Right renal pelvis (tissue), 4 donors: ENCODE measurements at regions not wholly inside any gene's neighbourhood (a gene's known extent, or its start where the extent isn't known, plus 50 kb on each side); places are given as distances from the start of the nearest gene placed in this dataset.
"Not testable (repeated sequence)": the region's sequence is repeated elsewhere in the genome, so short reads cannot be mapped to it uniquely, and the experiment has no call there.

ENCODE experiments used
- DNase-seq, 4 donors: peaks; one replicate each; pipeline ENCODE4 v3.0.0-alpha.2; 2013; ENCODE audit warnings: low read depth in 4 of 4, low spot score in 3 of 4, missing footprints in 1 of 4

DNA sequence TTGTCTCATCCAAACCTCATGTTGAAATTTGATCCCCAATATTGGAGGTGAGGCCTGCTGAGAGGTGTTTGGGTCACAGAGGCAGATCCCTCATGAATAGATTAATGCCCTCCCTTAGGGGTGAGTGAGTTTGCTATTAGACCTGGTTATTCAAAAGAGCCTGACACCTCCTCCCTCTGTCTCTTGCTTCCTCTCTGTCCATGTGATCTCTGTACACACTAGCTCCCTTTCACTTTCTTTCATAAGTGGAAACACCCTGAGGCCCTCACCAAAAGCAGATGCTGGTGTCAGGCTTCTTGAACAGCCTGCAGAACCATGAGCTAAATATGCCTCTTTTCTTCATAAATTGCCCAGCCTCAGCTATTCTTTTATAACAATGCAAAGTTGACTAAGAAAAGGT, 447.1 kb downstream of the MDFIC start:
- no peak for DNase-seq

DNA sequence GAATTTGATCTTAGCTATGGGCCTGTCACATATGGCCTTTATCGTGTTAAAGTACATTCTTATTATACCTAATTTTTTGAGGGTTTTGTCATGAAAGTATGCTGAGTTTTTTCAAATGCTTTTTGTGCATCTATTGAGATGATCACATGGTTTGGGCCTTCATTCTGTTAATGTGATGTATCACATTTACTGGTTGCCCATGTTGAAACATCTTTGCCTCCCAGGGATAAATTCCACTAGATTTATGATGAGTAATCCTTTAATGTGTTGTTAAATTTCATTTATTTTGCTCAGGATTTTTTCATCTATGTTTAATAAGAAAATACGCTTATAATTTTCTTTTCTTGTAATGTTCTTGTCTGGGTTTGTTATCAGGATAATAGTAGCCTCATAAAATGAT, 442.0 kb downstream of the MDFIC start:
- DNase-seq, result no peak

DNA sequence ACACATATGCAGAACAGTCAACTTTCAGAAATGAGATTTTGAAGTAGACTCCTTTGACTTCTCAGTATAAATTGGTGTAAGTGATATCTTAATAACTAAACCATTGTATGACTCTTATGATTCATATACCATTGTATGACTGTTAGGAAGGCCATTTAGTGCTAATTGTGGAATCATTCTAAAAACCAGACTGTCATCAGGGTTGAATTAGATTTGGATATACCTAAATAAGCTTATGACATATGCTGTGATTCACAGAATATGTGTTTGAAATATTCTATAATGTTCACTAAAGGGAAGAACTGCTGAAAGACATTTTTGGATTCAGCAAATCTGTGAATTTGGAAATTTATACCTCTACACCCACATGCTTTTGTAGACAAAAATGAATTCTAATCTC, 438.1 kb downstream of the MDFIC start:
- DNase-seq, result no peak

DNA sequence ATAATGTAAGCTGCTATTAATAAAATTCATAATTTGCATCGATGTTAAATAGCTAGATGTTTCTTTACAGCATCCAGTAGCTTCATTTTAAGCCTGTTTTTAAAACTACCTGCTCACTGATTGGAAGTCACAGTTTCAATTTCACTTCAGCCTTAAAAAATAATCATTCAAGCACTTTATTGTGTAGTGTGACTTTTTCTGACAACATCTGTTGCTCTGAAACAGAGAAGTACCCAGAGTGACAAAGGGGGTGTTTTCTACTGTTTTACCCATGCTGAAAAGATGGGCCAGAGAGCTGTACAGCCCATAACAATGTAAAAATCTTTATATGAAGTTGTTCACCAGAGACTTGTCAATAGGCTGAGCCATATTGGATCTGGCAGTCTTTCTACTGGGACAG, 437.2 kb downstream of the MDFIC start:
- DNase-seq, result no peak

DNA sequence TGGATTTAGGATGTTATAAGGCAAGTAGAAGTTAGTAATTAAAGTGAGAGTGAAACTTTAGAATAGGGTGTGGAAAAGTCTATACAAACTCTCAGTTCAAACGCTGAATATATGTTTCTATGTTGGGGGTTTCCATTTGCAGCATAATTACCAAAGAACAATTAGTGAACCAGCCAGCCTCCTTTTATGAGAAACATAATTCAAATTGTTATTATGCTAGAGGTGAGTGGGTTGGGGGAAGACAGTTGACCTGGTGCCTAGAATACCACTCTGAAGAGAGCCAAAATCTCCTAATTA, 435.8 kb downstream of the MDFIC start:
- no peak for DNase-seq

DNA sequence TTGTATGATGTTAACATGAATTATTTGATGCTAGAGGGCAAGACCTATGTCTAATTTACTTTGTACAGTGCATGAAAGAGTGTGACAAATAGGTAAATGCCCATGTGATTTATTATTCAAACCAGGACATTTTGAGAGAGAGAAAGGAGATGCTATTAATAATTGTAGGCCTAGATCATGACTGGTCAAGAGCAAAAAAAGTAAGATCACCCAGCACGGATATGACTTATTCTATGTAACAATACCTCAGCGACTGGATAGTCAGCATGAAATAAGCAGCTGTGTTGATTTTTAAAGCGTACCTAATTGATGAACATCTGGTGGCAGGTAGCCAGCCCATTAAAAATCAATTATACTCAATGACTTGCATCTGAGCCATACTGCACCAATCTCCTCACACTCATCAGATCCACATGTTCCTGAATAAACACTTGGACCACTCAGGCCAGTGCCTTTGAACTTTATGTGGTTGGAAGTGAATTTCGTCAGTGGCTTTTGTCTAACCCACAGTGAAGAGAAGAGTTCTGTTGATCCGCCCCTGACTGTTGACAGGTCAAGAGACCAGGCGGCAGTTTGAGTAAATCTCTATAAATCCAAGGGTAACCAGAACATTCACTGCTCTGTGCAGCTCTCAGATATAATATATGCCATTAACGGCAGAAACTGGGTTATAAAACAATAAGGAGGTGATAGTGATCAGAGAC, 435.3 kb downstream of the MDFIC start:
- DNase-seq, result no peak

DNA sequence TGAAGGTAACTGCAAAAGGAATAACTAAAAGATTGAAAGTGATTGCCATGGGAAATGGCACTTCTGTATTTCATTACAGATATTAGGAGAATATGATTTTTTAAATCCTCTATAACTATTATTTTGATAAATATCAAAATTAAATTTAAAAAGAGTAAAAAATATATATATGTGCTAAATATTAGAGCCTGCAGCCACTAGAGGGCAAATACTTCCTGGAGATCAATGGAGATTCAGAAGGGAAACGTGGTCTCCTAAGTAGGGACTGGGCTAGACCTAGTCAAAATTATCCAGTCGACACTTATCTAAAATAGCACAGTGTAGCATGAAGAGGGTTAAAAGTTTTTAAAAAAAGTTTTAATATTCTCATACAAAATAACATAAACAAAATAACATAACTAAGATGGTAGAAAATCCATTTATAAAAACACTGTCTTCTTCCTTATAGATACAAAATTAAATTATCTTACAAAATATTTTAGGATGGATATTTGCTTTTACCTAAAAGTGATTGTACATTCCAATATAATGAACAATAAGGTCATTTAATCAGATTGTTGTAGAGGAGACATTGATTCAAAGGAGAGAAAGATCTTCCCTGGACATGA, 434.3 kb downstream of the MDFIC start:
- DNase-seq, result no peak

DNA sequence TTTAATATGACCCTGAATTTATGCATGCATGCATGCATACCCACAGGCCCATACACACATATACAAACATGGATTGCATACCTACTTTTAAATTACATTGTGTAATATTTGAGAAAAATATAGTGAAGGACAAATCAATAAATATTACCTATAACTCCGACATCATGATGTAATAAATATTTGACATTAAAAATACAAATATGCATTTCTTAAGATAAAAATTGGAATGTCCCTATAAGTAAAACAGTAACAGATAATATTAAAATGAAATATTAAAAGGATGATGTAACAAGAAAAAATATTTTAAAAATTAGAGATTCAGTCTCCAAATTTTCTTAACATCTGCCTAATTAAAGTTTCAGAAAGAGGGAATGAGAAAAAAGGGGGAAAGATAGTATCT, 433.0 kb downstream of the MDFIC start:
- no peak for DNase-seq

DNA sequence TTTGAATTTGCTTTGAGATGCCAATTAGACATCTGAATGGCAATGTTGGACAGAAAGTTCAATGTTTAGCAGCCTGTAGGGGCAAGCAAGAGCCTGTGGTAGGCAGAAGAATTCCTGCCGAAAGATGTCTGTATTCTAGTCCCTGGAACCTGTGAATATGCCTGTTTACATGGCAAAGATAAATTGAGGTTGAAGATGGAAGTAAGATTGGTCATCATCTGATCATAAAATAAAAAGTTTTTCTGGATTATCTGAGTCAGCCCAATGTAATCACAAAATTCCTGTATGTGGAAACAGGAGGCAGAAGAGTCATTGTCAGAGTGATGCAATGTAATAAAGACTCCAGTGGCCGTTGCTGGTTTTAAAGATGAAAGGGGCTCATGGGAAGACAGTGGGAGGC, 430.5 kb downstream of the MDFIC start:
- no peak for DNase-seq

DNA sequence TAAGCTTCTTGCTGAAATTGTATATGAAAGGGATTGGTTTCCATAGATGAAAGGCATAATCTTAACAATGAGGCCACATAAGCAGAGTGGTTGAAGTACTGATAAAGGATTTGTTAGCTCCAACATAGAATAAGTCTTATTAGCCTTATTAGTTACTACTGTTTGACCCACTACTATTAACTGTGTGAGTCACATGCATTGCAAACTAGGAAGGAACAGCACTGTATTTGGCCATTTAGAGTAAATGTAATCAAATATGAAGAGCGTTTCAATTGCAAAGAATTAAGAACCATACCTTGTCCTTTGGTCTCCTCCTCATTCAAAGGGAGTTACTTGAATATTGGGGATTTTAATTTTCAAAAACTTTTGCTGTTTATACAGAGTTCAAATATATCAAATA, 428.9 kb downstream of the MDFIC start:
- DNase-seq, result no peak

DNA sequence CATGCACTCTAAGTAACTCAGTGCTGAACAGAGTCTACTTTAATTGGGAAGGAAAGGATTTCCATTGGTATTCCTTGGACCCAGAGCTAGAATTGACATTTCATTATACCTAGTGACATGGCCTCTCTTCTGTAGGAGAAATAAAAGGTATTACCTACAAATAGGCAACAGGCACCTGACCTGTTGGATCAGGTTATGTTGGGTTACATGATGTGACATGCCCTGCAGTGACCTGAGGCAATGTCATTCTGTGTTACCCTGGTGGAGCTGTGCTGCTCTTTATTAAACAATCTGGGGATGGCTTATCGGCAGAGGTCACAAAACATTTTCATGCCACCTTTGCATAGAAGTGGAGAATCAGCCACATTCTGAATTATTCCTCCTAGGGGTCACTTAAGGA, 427.7 kb downstream of the MDFIC start:
- DNase-seq, result no peak

DNA sequence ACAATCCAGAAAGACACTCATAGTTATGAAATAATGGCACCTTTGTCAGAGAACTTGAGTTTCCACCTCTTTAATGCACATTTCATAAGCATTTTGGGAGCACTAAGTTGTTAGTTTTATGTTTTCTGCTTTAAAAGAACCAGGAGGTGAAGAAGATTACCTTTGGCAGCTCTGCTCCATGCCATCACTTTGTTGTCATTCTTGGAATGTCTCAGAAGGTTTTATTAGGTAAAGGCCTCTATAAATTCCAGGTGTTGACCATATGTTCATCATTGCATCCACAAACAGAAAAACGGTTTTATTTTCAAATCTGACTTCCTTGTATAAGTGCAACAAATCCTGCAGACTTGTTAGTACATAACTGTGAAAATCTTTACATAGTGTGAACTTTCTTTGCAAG, 424.8 kb downstream of the MDFIC start:
- DNase-seq, result no peak

DNA sequence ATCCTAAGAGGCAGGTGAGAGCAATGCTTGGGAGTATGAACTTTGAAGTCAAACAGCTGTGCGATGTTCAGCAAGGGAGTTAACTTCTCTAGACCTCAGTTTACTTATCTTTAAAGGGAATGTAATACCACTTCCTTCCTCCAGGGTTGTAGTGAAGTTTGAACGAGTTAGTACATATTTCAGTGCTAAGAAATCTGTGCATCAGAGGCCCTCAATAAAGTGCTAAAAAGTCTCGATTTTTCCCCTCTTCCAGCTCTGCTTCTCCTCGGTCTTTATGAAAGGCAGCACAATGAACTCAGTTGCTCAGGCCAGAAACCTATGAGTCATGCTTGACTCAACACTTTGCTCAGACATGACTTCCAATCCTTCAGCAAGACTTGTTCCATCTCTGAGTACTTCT, 418.9 kb downstream of the MDFIC start:
- no peak for DNase-seq

DNA sequence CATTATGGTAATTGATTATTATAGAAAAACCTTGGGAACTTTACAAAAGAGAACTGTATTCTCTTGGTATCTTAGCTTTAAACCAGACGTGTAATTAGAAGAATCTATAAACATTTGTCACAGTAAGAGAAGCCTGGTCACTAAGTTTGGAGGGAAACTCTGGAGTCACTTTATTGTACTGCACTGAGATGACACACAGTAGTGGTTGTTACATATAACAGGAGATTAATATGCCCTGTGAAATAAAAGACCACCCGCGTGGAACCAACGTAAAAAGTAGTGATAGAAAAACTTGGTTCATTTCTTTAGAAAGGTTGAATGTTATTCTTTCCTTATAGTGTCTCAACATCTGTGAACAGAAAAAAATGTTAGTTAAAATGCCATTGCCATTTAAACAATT, 416.1 kb downstream of the MDFIC start:
- DNase-seq, result no peak

DNA sequence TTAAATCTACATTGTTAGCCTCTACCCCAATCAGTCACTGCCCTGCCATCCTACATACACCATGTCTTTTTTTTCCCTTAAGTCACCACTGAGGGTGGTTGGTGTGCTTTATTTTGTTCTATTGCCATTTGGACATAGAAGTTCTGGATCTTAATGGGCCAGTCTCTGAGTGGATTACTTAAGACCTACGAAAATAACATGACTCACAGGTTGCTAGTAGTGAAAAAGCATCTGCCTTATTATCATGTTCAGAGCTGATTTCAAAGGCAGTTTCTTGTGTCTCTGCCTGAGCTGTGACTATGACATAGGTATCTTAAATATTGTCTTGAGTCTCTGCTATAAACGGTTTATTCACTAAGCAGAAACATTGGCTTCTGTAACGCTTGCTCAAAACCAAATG, 410.8 kb downstream of the MDFIC start:
- no peak for DNase-seq

DNA sequence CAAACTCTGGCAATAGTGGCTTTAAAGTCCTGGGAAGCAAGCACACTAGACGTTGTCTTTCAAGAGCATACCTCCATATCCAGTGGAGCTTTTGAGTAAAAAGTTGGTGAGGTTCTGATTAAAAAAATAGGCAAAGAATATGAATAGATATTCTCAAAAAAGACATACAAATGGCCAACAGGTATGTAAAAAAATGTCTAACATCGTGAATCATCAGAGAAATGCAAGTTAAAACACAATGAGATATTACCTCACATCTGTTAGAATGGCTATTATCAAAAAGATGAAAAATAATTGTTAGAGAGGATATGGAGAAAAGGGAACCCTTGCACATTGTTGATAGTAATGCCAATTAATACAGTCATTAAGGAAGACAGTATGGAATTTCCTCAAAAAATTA, 407.1 kb downstream of the MDFIC start:
- DNase-seq, result no peak

DNA sequence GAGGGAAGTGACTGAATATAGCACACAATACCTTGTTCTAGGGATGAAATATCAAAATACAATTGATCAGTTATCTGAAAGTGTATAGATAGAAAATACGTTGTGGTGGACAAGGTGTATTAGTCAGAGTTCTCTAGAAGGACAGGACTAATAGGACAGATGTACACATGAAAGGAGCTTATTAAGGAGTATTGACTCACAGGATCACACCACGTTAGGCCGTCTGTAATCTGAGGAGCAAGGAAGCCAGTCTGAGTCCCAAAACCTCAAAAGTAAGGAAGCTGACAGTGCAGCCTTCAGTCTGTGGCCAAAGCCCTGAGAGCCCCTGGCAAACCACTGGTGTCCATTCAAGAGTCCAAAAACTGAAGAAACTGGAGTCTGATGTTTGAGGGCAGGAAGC, 406.1 kb downstream of the MDFIC start:
- no peak for DNase-seq

DNA sequence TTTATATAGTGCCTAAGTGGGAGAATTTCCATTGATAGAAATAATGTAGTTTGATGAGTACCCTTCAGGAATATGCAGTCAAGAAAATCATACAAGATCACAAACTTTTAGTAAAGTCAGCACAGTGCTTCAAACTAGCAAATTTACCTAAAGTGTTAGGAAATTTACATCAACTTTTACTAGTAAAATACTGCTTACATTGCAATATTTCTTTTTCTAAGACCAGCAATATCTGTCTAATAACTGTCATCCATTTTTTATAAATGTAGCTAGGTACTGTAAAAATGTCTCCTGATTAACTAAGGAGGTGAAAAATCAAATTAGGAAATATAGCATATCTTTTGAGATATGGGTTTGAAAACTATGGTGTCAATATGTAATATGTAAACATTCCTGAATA, 405.4 kb downstream of the MDFIC start:
- no peak for DNase-seq

DNA sequence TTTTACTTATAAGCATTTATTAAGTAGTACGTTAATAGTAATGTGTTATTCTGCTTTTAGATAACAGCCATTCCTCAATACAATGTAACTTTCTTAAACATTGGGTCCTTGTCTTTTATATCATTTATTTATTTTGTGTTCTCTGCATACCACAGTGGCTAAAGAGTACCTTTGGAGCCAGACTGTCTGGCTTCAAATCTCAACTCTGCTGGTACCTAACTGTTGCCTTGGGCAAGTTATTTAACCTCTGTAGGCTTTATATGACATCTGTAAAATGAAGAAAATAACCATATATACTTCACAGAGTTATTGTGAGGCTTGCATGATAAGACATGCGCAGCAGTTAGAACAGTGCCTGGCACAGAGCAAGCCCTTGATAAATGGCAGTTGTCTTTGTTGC, 397.6 kb downstream of the MDFIC start:
- DNase-seq, result no peak

DNA sequence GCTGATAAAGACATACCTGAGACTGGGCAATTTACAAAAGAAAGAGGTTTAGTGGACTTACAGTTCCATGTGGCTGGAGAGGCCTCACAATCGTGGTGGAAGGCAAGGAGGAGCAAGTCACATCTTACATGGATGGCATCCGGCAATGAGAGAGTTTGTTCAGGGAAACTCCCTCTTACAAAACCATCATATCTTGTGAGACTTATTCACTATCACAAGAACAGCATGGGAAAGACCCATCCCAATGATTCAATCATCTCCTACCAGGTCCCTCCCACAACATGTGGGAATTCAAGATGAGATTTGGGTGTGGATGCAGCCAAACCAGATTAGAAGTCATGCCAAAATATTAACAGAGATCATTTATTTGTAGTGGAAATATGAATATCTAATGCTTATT, 388.4 kb downstream of the MDFIC start:
- DNase-seq, result not testable (repeated sequence)

DNA sequence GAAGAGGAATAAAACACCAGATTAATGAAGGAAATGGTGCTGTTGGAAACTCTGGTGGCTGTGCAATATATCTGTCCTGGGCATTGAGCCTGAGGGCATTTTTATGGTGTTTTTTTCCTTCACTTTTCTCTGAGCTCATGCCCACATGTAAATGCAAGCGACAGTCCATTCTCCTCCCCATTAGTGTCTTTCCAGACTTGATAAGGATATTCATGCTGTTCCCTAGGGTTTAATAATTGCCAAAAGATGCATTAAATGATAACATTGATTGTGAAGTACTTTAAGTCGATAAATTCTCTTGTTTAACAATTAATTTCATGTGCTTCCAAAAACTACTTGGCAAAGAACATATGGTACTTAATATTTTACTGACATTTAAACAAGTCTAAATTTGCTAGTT, 384.7 kb downstream of the MDFIC start:
- DNase-seq, result no peak

DNA sequence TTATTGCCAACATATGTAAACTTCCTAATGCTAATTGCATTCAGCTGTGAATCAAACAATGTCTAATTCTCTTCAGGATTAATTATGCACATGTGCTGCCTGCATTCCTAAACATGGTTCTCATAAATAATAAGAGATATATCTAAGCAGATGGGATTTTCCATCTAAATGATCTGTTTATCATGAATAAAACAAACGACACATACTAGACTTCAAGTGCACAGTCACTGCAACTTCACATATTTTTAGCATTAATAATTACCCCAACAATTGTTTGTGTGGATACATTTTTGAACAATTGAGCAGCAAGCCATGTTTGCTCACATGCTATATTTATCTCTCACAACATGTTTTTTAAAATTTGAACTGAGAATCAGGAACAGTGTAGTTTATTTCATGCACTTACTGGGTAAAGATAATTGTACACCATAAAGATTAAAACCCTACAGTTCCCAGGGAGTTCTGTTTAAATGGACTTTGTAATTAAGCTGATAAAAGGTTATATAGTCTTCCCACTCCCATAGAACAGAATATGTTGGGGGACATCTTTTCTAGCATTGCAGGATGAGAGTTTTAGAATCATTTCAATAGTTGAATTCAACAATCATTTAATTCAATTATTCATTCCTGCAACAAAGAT, 378.5 kb downstream of the MDFIC start:
- DNase-seq, result no peak
